NB4 (cell line): ENCODE measurements at regions not wholly inside any gene's neighbourhood (a gene's known extent, or its start where the extent isn't known, plus 50 kb on each side); places are given as distances from the start of the nearest gene placed in this dataset.
"Not testable (repeated sequence)": the region's sequence is repeated elsewhere in the genome, so short reads cannot be mapped to it uniquely, and the experiment has no call there.

ENCODE experiments used
- DNase-seq: peaks from one replicate; pipeline ENCODE4 v3.0.0; 2010; ENCODE audit warnings: low read depth
- H3K4me3 ChIP-seq: one replicate; pipeline ENCODE4 v1.5.1; 2011; ENCODE audit warnings: mild to moderate bottlenecking, low read depth, low read length, moderate library complexity
- MYC ChIP-seq: IDR thresholded peaks from 2 replicates; pipeline ENCODE4 v1.6.1; 2011; ENCODE audit warnings: low read depth, low read length
- POLR2A ChIP-seq: IDR thresholded peaks from 2 replicates; pipeline ENCODE4 v1.6.1; 2011; ENCODE audit warnings: mild to moderate bottlenecking; ENCODE audit not compliant: insufficient read length; ENCODE audit errors: extremely low read depth
- TF ChIP-seq, protein P1 (sequence below): IDR thresholded peaks from one replicate; pipeline ENCODE4 v1.5.1; 2012; ENCODE audit warnings: low read depth, low read length
- TF ChIP-seq, protein P2 (sequence below): IDR thresholded peaks from 2 replicates; pipeline ENCODE4 v1.6.1; 2011; ENCODE audit warnings: low read depth, low read length

DNA sequence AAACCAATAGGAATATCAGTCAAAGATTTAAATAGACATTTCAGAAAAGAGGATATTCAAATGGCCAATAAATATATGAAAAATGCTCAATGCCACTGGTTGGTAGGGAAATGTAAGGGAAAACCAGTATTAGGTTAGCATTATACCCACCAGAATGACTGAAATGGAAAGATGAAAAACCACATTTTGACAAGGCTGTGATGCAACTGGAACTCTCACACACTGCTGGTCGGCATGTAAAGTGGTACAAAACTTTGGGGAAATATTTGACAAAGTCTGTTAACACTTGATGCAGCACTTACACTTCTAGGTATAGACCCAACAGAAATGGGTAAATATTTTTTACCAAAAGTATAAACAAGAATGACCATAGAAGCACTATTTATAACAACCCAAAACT is 163.2 kb upstream of the C14orf180 start:
- DNase-seq, result no peak
- TF ChIP-seq, protein P1, sequence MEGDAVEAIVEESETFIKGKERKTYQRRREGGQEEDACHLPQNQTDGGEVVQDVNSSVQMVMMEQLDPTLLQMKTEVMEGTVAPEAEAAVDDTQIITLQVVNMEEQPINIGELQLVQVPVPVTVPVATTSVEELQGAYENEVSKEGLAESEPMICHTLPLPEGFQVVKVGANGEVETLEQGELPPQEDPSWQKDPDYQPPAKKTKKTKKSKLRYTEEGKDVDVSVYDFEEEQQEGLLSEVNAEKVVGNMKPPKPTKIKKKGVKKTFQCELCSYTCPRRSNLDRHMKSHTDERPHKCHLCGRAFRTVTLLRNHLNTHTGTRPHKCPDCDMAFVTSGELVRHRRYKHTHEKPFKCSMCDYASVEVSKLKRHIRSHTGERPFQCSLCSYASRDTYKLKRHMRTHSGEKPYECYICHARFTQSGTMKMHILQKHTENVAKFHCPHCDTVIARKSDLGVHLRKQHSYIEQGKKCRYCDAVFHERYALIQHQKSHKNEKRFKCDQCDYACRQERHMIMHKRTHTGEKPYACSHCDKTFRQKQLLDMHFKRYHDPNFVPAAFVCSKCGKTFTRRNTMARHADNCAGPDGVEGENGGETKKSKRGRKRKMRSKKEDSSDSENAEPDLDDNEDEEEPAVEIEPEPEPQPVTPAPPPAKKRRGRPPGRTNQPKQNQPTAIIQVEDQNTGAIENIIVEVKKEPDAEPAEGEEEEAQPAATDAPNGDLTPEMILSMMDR, result no peak
- TF ChIP-seq MYC (no peak), POLR2A (no peak)
- TF ChIP-seq, protein P2, sequence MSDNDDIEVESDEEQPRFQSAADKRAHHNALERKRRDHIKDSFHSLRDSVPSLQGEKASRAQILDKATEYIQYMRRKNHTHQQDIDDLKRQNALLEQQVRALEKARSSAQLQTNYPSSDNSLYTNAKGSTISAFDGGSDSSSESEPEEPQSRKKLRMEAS, result no peak
- H3K4me3 ChIP-seq, result no peak overlapping the region

DNA sequence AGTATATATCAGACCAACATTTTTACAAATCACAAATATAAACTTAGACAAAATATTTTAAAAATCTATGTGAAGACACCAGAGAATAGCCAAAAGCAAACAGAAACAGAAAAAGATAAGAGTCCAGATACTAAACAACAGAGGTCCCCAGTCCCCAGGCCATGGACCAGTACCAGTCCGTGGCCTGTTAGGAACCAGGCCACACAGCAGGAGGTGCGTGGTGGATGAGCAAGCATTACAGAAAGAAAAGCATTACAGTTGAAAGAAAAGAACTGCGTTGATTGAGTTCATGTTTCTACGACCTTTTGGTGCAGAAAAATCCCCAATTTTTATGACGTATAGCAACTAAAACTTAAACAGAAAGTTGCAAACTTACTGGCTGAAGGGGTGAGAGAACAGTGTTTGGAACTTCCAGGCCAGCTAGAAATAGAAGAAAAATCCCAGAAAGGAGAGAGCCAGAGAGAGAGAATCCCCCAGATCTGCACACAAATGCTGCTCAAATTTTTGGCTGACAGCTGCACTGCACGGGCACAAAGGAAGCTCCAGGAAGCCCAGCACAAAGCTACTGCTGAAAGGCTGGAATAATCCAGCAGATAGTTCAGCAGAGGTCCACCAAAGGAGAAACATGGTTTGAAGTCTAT is 159.6 kb upstream of the C14orf180 start:
- H3K4me3 ChIP-seq, result no peak overlapping the region
- TF ChIP-seq, protein P2, result no peak
- TF ChIP-seq, protein P1, result no peak
- TF ChIP-seq MYC, result no peak
- TF ChIP-seq POLR2A, result no peak
- DNase-seq, result no peak

DNA sequence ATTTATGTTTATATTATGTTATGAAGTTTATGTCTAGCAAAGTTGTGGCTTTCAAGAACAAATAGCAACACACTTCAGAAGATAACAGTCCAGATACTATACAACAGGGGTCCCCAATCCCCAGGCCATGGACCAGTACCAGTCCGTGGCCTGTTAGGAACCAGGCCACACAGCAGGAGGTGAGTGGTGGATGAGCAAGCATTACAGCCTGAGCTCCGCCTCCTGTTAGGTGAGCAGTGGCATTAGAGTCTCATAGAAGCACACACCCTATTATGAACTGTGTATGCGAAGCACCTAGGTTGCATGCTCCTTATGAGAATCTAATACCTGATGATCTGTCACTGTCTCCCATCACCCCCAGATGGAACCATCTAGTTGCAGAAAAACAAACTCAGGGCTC is 159.0 kb upstream of the C14orf180 start:
- not testable (repeated sequence) for H3K4me3 ChIP-seq, DNase-seq

DNA sequence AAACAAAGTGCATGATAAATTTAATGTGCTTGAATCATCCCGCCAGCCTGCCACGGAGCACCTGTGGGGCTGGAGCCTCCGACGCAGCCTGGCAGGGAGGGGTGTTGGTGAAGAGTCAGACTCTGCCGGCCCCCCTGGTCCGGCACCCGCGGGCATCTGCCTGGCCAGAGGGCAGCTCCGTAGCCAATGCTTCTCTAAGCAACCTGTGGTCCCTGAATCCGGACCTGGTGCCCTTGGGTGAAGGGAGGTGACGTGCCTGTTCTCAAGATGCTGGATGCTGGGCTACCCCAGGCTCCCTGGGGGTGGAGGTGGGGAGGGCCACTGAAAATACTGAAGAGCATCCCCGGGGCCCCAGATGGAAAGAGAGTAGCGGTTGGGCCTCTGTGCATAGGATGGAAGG is 158.6 kb upstream of the C14orf180 start:
- TF ChIP-seq, protein P1, result no peak
- no peak for DNase-seq
- H3K4me3 ChIP-seq, result no peak overlapping the region

DNA sequence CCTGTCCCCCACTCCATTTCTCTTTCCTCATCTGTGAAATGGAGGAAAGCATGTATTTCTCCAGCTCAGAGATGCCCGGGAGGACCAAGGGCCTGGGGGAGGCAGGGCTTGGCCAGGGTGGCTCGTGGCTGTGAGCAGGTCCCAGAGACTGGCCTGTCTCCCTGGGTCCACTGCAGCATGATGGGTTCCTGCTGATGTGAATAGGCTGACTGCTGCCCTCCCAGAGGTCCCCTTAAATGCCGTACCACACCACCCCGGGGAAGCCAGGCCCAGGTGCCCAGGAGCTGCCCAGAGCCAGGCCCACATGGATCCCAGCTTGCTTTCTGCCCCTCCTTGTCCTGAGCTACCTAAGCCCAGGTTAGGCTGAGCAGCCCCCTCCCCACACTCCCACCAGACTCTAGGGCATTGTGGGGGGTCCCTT is 158.2 kb upstream of the C14orf180 start:
- TF ChIP-seq, protein P1, result no peak
- H3K4me3 ChIP-seq, result no peak overlapping the region
- DNase-seq, result no peak

DNA sequence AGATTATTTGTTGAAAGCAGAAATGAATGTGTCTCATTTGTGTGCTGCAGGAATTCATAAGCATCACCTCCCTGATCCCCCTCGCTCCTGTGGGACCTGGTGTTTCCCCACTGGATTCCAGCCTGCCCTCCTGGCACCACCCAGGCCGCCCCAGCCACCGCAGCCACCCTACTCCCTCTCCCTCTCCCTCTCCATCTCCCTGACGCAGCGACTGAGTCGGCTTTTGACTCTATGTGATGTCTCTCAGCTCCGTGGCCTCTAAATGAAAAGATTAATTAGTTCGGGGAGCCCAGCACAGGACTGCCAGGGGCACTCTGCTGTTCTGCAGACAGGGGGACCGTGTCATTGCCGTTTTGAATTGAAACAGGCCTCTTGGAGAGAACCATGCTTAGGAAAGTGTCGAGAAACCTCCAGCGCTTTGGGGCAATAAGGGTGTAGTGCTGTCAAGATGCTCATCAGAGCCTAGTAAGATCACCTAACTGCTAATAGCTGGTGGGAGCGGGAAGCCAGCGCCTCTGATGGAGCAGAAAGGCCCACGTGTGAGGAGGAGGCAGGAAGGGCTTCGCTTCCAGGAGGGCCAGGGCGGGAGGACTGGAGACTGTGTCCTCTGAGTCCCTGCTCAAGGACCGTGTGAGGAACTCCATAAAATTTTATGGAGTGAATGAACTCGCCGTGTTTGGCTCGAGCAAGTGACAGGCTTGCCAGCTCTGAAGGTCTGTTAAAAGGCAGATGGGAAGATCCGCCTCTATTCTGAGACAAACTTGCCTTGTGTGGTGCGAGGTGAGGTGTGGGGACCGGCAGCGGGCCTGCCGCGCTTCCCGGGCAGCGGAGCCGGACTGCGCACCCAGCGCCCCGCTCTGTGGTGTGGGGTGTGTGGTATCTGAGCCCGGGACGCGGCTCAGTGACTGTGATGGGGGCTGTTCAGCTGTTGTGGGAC is 157.4 kb upstream of the C14orf180 start:
- no peak overlapping the region for H3K4me3 ChIP-seq
- TF ChIP-seq, protein P2, result no peak
- DNase-seq, result no peak

DNA sequence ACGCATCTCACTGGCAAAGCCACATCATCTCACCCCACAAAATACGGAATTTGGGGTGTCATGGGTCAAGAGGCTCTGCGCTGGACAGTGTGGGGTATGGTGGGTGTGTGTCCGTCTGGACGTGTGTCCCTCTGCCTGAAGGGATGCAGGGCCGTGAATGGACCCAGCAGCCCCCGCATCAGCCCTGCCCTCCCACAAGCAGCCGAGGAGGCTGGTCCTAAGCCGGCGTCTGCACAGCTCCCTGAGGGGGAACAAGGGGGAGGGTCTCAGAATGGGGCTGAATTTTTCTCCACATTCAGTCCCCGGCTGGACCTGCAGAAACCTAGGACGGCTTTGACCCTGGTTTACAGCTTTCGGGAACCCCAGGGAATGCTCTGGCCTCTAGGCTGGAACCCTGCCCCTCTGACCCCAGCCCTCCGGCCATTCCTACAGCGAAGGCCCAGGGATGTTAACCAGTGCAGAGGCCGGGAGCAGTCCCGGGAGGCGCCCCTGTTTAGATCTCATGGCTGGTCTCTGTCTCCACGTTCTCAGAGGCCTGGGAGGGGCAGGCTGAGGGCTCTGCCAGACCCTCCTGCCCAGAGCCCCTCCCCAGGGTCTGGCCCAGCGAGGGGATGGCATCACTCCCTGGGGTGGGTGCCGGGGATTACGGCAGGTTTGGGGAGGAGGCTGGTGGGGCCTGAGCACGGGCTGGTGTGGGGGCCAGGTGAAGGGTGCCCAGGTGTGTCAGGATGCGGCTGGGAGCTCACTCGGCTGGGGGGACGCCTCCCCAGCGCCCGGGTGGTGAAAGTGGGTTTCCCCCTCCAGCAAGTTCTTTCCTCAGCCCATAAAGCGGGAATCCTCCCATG is 156.5 kb upstream of the C14orf180 start:
- no peak for DNase-seq
- H3K4me3 ChIP-seq, result no peak overlapping the region
- TF ChIP-seq, protein P2, result no peak
- TF ChIP-seq, protein P1, result no peak
- TF ChIP-seq POLR2A (no peak), MYC (no peak)
